Gastroesophageal sphincter (tissue), 3 donors: ENCODE measurements at regions not wholly inside any gene's neighbourhood (a gene's known extent, or its start where the extent isn't known, plus 50 kb on each side); places are given as distances from the start of the nearest gene placed in this dataset.

ENCODE experiments used
- CTCF ChIP-seq, 4 experiments: fragments of 200-600 bp in 2 of 4; fragments of 450-650 bp in 2 of 4; sonication (generic) in 1 of 4; IDR thresholded peaks; one replicate each; pipeline ENCODE4 v1.5.1; 2017 to 2019; ENCODE audit warnings: antibody characterized with exemption in 4 of 4, mild to moderate bottlenecking in 2 of 4, moderate library complexity in 2 of 4
- EP300 ChIP-seq: sonication (generic); formaldehyde crosslinking; IDR thresholded peaks from one replicate; pipeline ENCODE4 v1.6.1; 2017; ENCODE audit warnings: antibody characterized with exemption, mild to moderate bottlenecking
- POLR2A ChIP-seq, 2 donors: fragments of 450-650 bp; IDR thresholded peaks; one replicate each; pipeline ENCODE4 v1.6.1; 2017; ENCODE audit warnings: antibody characterized with exemption in 2 of 2, mild to moderate bottlenecking in 2 of 2, moderate library complexity in 1 of 2
- POLR2AphosphoS5 ChIP-seq: sonication (generic); formaldehyde crosslinking; IDR thresholded peaks from one replicate; pipeline ENCODE4 v1.6.1; 2017; ENCODE audit warnings: antibody characterized with exemption

- TF ChIP-seq CTCF (IDR thresholded peaks at IDR 0.05) (no peak), POLR2AphosphoS5 (no peak), POLR2A (IDR thresholded peaks at IDR 0.05) (no peak), EP300 (no peak)
Measured at GRCh38 chr1:79705218-79705617, 698.7 kb upstream of the ADGRL4 start.
